ENCODE measurements at regions not wholly inside any gene's neighbourhood (a gene's known extent, or its start where the extent isn't known, plus 50 kb on each side); places are given as distances from the start of the nearest gene placed in this dataset.

DNA sequence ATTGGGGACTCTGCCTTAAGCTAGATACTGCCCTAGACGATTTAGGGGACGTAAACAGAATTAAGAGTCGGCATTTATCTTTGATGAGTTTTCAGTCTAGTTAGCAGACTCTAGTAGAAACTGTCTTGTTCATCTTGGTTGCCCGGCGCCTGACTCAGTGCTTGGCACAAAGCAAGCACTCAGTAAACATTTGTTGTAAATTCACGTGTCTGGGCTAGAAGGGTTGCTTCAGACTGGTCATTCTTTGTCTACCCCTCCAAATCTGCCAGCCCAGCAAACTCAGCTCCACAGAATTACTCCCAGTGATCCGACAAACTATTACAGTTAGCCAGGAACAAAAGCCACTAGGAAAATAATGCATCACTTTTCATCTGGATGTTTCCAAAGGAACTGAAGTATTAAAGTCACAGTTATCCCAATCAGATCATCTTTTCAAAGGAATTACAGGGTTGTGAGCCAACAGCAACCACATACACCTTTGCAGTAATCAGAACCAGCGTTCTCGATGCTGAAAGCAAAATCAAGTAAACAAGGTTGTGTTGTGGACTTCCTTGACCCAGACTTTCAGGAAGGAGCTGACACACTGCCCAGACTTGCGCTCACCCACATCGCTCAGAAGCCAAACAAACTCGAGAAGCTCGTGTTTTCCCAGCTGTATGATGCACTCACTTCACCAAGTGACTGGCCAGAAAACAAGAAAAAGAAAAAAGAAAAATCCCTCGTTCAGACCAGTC, 66.5 kb upstream of the GADD45A start:
- TF ChIP-seq, protein P1, sequence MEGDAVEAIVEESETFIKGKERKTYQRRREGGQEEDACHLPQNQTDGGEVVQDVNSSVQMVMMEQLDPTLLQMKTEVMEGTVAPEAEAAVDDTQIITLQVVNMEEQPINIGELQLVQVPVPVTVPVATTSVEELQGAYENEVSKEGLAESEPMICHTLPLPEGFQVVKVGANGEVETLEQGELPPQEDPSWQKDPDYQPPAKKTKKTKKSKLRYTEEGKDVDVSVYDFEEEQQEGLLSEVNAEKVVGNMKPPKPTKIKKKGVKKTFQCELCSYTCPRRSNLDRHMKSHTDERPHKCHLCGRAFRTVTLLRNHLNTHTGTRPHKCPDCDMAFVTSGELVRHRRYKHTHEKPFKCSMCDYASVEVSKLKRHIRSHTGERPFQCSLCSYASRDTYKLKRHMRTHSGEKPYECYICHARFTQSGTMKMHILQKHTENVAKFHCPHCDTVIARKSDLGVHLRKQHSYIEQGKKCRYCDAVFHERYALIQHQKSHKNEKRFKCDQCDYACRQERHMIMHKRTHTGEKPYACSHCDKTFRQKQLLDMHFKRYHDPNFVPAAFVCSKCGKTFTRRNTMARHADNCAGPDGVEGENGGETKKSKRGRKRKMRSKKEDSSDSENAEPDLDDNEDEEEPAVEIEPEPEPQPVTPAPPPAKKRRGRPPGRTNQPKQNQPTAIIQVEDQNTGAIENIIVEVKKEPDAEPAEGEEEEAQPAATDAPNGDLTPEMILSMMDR (IDR thresholded peaks at IDR 0.05; ENCODE audit: insufficient read depth, low read depth, low read length): no peak
- H3K4me3 ChIP-seq (ENCODE audit: low read depth, low read length): no peak overlapping the region
- peak; percentile 91 for DNase-seq (ENCODE audit: low read depth)

DNA sequence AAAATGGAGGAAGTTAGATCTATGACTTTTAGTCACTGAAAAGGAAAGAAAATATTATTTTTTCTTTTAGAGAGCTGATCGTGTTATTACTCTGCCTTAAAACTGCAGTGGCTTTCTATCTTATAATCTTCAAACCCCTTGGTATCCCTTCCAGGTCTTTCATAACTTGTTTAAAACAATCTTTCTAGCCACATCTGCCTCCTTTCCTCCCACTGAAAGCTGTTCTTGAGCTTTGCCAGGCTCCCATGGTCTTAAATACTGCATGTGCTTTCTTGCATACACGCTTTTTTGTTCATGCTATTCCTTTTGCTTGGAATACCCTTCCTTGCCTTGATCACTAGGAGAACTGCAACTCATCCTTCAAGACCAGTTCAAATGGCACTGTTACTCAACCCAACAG, 65.9 kb upstream of the GADD45A start:
- peak; percentile 75 for DNase-seq (ENCODE audit: low read depth)
- no peak overlapping the region for H3K4me3 ChIP-seq (ENCODE audit: low read depth, low read length)

DNA sequence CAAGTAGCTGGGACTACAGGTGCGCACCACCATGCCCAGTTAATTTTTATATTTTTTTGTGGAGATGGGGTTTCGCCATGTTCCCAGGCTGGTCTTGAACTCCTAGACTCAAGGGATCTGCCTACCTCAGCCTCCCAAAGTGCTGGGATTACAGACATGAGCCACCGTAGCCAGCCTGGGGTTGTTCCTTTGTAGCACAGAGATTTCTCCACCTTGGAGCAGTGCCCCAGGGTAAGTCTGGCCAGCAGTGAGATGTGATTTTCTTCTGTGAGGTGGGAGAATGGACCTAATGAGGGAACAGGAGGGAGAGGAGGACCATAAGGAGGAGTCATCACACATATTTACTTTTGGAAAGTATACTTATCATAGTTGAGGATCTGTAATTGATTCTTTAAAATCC, 61.1 kb upstream of the GADD45A start:
- no peak for DNase-seq (ENCODE audit: low read depth)
- H3K4me3 ChIP-seq (ENCODE audit: low read depth, low read length): no peak overlapping the region
- TF ChIP-seq, protein P1 (IDR thresholded peaks at IDR 0.05; ENCODE audit: insufficient read depth, low read depth, low read length): no peak

More for the DNA sequence above, 65.9 kb upstream of the GADD45A start:
- TF ChIP-seq, protein P1 (IDR thresholded peaks at IDR 0.05; ENCODE audit: insufficient read depth, low read depth, low read length): no peak

DNA sequence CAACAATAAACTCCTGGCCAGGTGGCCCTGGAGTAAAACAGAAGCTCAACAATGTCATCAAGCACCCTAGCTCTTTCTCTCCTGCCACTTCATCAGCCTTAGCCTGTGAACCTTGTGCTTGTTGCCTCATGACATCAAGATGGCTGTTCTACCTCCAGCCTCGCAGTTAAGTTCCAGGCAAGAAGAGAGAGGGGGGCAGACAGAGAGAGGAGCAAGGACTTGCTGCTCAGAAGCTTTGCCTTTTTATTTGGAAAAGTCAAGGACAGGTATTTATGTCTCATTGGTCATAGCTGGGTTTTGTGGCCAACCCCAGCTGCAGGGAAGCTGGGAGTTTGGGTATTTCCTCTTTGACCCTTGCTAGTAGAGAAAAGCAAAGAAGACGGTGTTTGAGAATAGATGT, 60.3 kb upstream of the GADD45A start:
- TF ChIP-seq, protein P1 (IDR thresholded peaks at IDR 0.05; ENCODE audit: insufficient read depth, low read depth, low read length): no peak
- DNase-seq (ENCODE audit: low read depth): no peak
- no peak overlapping the region for H3K4me3 ChIP-seq (ENCODE audit: low read depth, low read length)

DNA sequence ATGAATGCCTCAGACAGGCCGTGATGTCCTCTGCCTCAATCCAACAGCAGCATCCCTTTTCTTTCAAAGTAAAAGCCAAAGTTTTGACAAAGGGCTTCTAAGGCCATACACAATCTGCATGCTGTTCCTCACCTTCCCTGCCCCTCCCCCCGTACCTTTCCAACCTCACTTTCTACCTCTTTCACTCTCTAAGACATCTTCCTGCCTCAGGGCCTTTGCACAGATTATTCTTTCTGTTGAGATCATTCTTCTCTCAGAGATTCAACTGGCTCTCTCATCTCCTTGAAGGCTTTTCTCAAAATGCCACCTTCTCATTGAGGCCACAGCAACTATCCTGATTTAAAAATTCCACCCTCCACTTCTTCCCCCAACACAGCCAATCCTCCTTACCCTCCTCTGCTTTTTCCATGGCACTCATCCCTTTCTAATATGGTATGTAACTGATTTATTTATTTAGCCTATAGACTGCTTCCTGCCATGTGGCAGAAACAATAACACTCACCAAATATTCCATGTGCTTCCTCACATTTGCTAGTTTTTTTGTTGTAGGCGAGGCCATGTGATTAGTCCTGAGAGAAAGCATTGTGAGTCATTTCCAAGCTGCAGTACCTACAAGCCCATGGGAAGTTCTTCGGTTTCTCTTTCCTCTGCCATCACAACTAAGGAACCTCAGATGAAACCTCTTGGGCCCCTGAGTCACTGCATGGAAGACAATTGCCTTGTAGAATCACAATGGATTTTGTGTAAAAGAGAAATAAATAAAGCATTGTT, 58.7 kb upstream of the GADD45A start:
- TF ChIP-seq, protein P1 (IDR thresholded peaks at IDR 0.05; ENCODE audit: insufficient read depth, low read depth, low read length): no peak
- no peak overlapping the region for H3K4me3 ChIP-seq (ENCODE audit: low read depth, low read length)
- peak; percentile 60 for DNase-seq (ENCODE audit: low read depth)

DNA sequence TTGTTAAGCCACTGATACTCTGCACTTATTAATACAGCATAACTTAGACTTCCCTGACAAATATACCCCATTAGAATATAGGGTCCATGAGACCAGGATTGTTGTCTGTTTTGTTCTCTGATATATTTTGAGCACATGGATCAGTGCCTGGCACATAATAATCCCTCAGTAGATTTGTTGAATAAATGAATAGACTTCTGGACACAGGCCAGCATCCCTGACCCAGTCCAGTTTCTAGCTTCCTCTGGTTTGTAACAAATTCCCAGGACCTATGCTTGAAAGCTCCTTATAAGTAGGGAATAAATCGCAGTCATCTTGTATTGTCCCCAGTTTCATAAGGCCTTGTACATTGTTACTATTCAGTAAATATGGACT, 58.2 kb upstream of the GADD45A start:
- TF ChIP-seq, protein P1 (IDR thresholded peaks at IDR 0.05; ENCODE audit: insufficient read depth, low read depth, low read length): no peak
- no peak overlapping the region for H3K4me3 ChIP-seq (ENCODE audit: low read depth, low read length)
- DNase-seq (ENCODE audit: low read depth): no peak
